Neural progenitor cell (in vitro differentiated cells): ENCODE measurements at regions not wholly inside any gene's neighbourhood (a gene's known extent, or its start where the extent isn't known, plus 50 kb on each side); places are given as distances from the start of the nearest gene placed in this dataset.

Experiments
- DNase-seq: peaks from one replicate; pipeline ENCODE4 v3.0.0-alpha.2; 2016; ENCODE audit warnings: low spot score
- H2AFZ ChIP-seq: fragments of 200-600 bp; sonication (generic); replicated peaks from 2 replicates; pipeline ENCODE4 v1.6.1; 2016; ENCODE audit warnings: antibody characterized with exemption
- H3F3A ChIP-seq: fragments of 200-600 bp; sonication (generic); 2 replicates; pipeline ENCODE4 v1.6.1; 2016; ENCODE audit warnings: antibody characterized with exemption, low read depth
- H3K27ac ChIP-seq: fragments of 200-600 bp; sonication (generic); 2 replicates; pipeline ENCODE4 v1.5.1; 2016; ENCODE audit warnings: mild to moderate bottlenecking
- H3K27me3 ChIP-seq: fragments of 200-600 bp; sonication (generic); 2 replicates; pipeline ENCODE4 v1.6.1; 2016; ENCODE audit warnings: mild to moderate bottlenecking, moderate library complexity
- H3K36me3 ChIP-seq: fragments of 200-600 bp; sonication (generic); 2 replicates; pipeline ENCODE4 v1.5.1; 2016
- H3K4me1 ChIP-seq: fragments of 200-600 bp; sonication (generic); 2 replicates; pipeline ENCODE4 v1.6.1; 2016; ENCODE audit warnings: mixed run types
- H3K4me2 ChIP-seq: fragments of 200-600 bp; sonication (generic); 2 replicates; pipeline ENCODE4 v1.6.1; 2016
- H3K4me3 ChIP-seq: fragments of 200-600 bp; sonication (generic); 2 replicates; pipeline ENCODE4 v1.5.1; 2016
- H3K79me2 ChIP-seq: fragments of 200-600 bp; sonication (generic); 2 replicates; pipeline ENCODE4 v1.6.1; 2016; ENCODE audit warnings: low read depth
- H3K9ac ChIP-seq: fragments of 200-600 bp; sonication (generic); 2 replicates; pipeline ENCODE4 v1.6.1; 2016
- H3K9me3 ChIP-seq: fragments of 200-600 bp; sonication (generic); 2 replicates; pipeline ENCODE4 v1.5.1; 2016; ENCODE audit warnings: low read depth
- H4K20me1 ChIP-seq: fragments of 200-600 bp; sonication (generic); 2 replicates; pipeline ENCODE4 v1.6.1; 2016; ENCODE audit warnings: low read depth
- H3K27ac Mint-ChIP-seq: 3 replicates; pipeline ENCODE4 v1.8.0; 2021; ENCODE audit warnings: mixed read lengths
- H3K27me3 Mint-ChIP-seq: 2 replicates; pipeline ENCODE4 v1.8.0; 2022; ENCODE audit warnings: low read depth, mild to moderate bottlenecking, inconsistent platforms, moderate library complexity, mixed read lengths; ENCODE audit not compliant: insufficient read depth
- H3K36me3 Mint-ChIP-seq: 3 replicates; pipeline ENCODE4 v1.8.0; 2021; ENCODE audit warnings: mixed read lengths
- H3K4me1 Mint-ChIP-seq: 3 replicates; pipeline ENCODE4 v1.8.0; 2021; ENCODE audit warnings: mixed read lengths
- H3K4me3 Mint-ChIP-seq: 3 replicates; pipeline ENCODE4 v1.8.0; 2021; ENCODE audit warnings: mild to moderate bottlenecking, moderate library complexity, mixed read lengths
- H3K9me3 Mint-ChIP-seq: 3 replicates; pipeline ENCODE4 v1.8.0; 2020; ENCODE audit warnings: mixed read lengths
- EZH2 ChIP-seq: fragments of 200-600 bp; sonication (generic); IDR thresholded peaks from 2 replicates; pipeline ENCODE4 v1.6.1; 2017; ENCODE audit warnings: antibody characterized with exemption, mild to moderate bottlenecking, moderate library complexity
- EZH2phosphoT487 ChIP-seq: fragments of 200-600 bp; sonication (generic); IDR thresholded peaks from 2 replicates; pipeline ENCODE4 v1.6.1; 2017; ENCODE audit warnings: antibody characterized with exemption
- TF ChIP-seq, protein P1 (sequence below): fragments of 200-600 bp; sonication (generic); IDR thresholded peaks from 2 replicates; pipeline ENCODE4 v1.5.1; 2017; ENCODE audit warnings: antibody characterized with exemption, mild to moderate bottlenecking

- H3K27ac Mint-ChIP-seq, result no peak overlapping the region
- Histone ChIP-seq H4K20me1 (no peaks in the 10 kb centered on the region), H2AFZ (no peak overlapping the region), H3F3A (no peaks in the 10 kb centered on the region), H3K27ac (no peak overlapping the region), H3K4me2 (no peak overlapping the region), H3K9ac (no peak overlapping the region), H3K4me3 (no peak overlapping the region), H3K4me1 (no peaks in the 10 kb centered on the region), H3K36me3 (no peaks in the 10 kb centered on the region), H3K79me2 (no peaks in the 10 kb centered on the region), H3K27me3 (no peaks in the 10 kb centered on the region), H3K9me3 (no peaks in the 10 kb centered on the region)
- H3K4me1 Mint-ChIP-seq, result no peaks in the 10 kb centered on the region
- peaks cover 11% of the 10 kb centered on the region for H3K9me3 Mint-ChIP-seq
- no peak for DNase-seq
- no peaks in the 10 kb centered on the region for H3K27me3 Mint-ChIP-seq
- H3K36me3 Mint-ChIP-seq, result no peaks in the 10 kb centered on the region
- H3K4me3 Mint-ChIP-seq, result no peak overlapping the region
- no peak for TF ChIP-seq EZH2phosphoT487
- TF ChIP-seq EZH2, result no peak
- TF ChIP-seq, protein P1, sequence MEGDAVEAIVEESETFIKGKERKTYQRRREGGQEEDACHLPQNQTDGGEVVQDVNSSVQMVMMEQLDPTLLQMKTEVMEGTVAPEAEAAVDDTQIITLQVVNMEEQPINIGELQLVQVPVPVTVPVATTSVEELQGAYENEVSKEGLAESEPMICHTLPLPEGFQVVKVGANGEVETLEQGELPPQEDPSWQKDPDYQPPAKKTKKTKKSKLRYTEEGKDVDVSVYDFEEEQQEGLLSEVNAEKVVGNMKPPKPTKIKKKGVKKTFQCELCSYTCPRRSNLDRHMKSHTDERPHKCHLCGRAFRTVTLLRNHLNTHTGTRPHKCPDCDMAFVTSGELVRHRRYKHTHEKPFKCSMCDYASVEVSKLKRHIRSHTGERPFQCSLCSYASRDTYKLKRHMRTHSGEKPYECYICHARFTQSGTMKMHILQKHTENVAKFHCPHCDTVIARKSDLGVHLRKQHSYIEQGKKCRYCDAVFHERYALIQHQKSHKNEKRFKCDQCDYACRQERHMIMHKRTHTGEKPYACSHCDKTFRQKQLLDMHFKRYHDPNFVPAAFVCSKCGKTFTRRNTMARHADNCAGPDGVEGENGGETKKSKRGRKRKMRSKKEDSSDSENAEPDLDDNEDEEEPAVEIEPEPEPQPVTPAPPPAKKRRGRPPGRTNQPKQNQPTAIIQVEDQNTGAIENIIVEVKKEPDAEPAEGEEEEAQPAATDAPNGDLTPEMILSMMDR, result no peak
Measured at GRCh38 chrX:13179586-13179985, 135.2 kb upstream of the FAM9C start.

- H3K9me3 Mint-ChIP-seq, result peaks cover 12% of the 10 kb centered on the region
- no peaks in the 10 kb centered on the region for H3K36me3 ChIP-seq
- TF ChIP-seq, protein P1, result no peak
- TF ChIP-seq EZH2phosphoT487 (no peak), EZH2 (no peak)
- no peak overlapping the region for H3K4me3 ChIP-seq
- H3K36me3 Mint-ChIP-seq, result no peaks in the 10 kb centered on the region
- H3K9ac ChIP-seq, result no peak overlapping the region
- no peaks in the 10 kb centered on the region for H3K79me2 ChIP-seq
- H3K27ac ChIP-seq, result no peak overlapping the region
- no peak overlapping the region for H3K27ac Mint-ChIP-seq
- no peaks in the 10 kb centered on the region for H3K27me3 ChIP-seq
- no peak overlapping the region for H3K4me2 ChIP-seq
- H3K4me1 ChIP-seq, result no peaks in the 10 kb centered on the region
- H3K4me3 Mint-ChIP-seq, result no peak overlapping the region
- H3K9me3 ChIP-seq, result no peaks in the 10 kb centered on the region
- H3F3A ChIP-seq, result no peaks in the 10 kb centered on the region
- no peak for DNase-seq
- H3K27me3 Mint-ChIP-seq, result no peaks in the 10 kb centered on the region
- no peaks in the 10 kb centered on the region for H4K20me1 ChIP-seq
- no peaks in the 10 kb centered on the region for H3K4me1 Mint-ChIP-seq
- peak overlapping the region; percentile 22 for H2AFZ ChIP-seq
Measured at GRCh38 chrX:13179100-13179499, 134.7 kb upstream of the FAM9C start.

DNA sequence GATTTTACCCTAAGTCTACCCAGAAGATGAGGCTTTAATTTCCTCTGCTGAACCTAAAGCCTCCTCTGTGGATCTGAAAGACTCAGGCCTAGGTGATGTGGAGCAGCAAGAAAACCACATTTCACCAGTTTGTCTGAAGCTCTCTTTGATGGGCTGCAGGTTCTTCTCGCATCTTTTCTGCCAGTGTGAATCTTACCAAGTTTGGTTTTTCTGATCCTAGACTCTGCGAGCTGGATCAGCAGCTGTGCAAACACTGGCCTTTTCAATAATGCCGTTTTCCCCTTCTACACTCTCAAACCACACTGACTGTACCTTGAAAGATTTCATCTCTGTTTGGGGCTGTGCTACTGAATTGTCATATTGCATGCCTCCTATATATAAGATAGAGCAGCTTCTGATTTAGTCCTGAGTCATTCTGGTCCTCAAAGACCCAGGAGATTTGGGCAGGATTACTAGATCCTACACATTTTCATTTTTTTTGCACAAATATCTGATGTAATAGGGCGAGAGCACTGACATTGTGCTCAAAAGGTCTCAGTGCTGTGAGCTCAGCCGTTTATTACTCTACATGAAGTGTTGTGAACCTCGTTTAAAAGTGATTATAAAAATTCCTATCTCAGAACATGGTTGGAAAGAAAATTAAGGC is 133.6 kb upstream of the FAM9C start:
- H3K4me3 ChIP-seq, result no peak overlapping the region
- no peak overlapping the region for H3K27ac Mint-ChIP-seq
- no peaks in the 10 kb centered on the region for H3K79me2 ChIP-seq
- no peak overlapping the region for H3K4me2 ChIP-seq
- H3K9me3 Mint-ChIP-seq, result peaks cover 10% of the 10 kb centered on the region
- no peak for DNase-seq
- H3F3A ChIP-seq, result no peaks in the 10 kb centered on the region
- no peak overlapping the region for H3K4me3 Mint-ChIP-seq
- no peaks in the 10 kb centered on the region for H3K27me3 Mint-ChIP-seq
- H3K27me3 ChIP-seq, result no peaks in the 10 kb centered on the region
- H4K20me1 ChIP-seq, result no peaks in the 10 kb centered on the region
- H2AFZ ChIP-seq, result peak overlapping the region; percentile 30
- no peak overlapping the region for H3K9ac ChIP-seq
- TF ChIP-seq, protein P1, result no peak
- TF ChIP-seq EZH2phosphoT487 (no peak), EZH2 (no peak)
- no peak overlapping the region for H3K27ac ChIP-seq
- H3K4me1 Mint-ChIP-seq, result no peaks in the 10 kb centered on the region
- no peaks in the 10 kb centered on the region for H3K36me3 Mint-ChIP-seq
- no peaks in the 10 kb centered on the region for H3K4me1 ChIP-seq
- H3K9me3 ChIP-seq, result no peaks in the 10 kb centered on the region
- H3K36me3 ChIP-seq, result no peaks in the 10 kb centered on the region
